ENCODE measurements at regions not wholly inside any gene's neighbourhood (a gene's known extent, or its start where the extent isn't known, plus 50 kb on each side); places are given as distances from the start of the nearest gene placed in this dataset.

DNA sequence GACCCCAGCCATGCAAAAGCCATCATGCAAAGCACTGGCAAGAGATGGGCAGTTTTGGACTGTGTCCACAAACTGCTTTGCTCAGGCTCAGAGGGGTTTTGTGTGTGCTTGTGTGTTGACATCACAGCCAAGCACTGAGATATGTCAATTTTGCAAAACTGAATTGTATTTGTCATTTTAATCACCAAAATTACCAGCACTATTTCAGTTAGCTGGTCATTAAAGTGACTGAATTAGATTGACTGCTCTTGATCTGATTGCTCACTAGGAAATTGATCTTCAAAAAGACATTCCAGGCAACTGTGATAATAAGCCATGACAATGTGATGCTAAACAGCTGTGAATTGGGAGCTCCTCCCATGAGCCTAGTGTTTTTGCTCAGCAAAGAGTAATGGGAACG lies 337.3 kb upstream of the GNPDA2 start:
- Histone ChIP-seq H3K9me3 (peaks cover 0 to 3% of the 10 kb centered on the region in 2 donors), H3K36me3 (no peaks in the 10 kb centered on the region), H3K27me3 (no peaks in the 10 kb centered on the region), H3K4me3 (no peak overlapping the region), H3K4me1 (no peaks in the 10 kb centered on the region), H3K27ac (no peak overlapping the region)
- in situ Hi-C loops (cut with MboI; ENCODE audit: low pct_ligation_motif_present in 1 of 4, low pct_unique_long_range_greater_than_20kb in 1 of 4, low sequenced_read_pairs in 3 of 4): no loop called here
- intact Hi-C loops (cut with DNase I; ENCODE audit: low total_unique reads): no loop called here
- WGBS, 2 donors (ENCODE audit: low coverage in 1 of 2): 20 to 33% methylated on average over 1 of the region's 1 CpG
- no peak for TF ChIP-seq POLR2AphosphoS5 (IDR thresholded peaks at IDR 0.05)
- TF ChIP-seq, protein P1, sequence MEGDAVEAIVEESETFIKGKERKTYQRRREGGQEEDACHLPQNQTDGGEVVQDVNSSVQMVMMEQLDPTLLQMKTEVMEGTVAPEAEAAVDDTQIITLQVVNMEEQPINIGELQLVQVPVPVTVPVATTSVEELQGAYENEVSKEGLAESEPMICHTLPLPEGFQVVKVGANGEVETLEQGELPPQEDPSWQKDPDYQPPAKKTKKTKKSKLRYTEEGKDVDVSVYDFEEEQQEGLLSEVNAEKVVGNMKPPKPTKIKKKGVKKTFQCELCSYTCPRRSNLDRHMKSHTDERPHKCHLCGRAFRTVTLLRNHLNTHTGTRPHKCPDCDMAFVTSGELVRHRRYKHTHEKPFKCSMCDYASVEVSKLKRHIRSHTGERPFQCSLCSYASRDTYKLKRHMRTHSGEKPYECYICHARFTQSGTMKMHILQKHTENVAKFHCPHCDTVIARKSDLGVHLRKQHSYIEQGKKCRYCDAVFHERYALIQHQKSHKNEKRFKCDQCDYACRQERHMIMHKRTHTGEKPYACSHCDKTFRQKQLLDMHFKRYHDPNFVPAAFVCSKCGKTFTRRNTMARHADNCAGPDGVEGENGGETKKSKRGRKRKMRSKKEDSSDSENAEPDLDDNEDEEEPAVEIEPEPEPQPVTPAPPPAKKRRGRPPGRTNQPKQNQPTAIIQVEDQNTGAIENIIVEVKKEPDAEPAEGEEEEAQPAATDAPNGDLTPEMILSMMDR (IDR thresholded peaks at IDR 0.05): no peak
- TF ChIP-seq POLR2A (IDR thresholded peaks at IDR 0.05): no peak
- TF ChIP-seq EP300 (IDR thresholded peaks at IDR 0.05; ENCODE audit: low read depth): no peak
- DNase-seq: no peak

DNA sequence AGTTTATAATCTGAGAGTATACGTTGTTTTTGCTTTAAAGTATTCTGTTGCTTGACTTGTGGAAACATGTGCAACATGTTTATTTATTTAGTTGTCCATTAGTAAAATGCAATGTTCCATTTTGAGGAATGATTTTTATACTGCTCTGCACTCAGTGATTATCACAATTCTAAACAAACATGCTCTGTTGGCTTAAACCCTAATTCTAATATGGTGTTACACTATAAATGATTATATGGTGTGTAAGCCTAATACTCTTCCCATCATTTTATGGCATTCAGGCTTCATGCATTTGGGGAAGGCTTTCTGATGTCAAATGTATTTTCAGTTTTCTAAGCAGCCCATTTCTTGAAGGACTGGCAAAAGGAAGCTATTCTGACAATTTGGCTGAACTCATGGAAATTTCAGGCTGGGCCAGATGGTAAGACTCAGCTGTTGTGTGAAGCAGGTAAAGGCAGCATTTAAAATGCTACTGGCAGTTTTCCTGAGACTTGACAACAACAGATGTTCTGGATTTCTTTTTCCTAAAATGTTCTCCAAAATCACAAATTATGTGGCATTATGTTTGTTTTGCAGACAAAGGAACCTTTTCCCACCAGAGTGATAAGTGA lies 336.7 kb upstream of the GNPDA2 start:
- intact Hi-C loops (cut with DNase I; ENCODE audit: low total_unique reads): no loop called here
- no peak overlapping the region for H3K4me3 ChIP-seq
- no peaks in the 10 kb centered on the region for H3K36me3 ChIP-seq
- no peaks in the 10 kb centered on the region for H3K4me1 ChIP-seq
- no peak for DNase-seq
- in situ Hi-C loops (cut with MboI; ENCODE audit: low pct_ligation_motif_present in 1 of 4, low pct_unique_long_range_greater_than_20kb in 1 of 4, low sequenced_read_pairs in 3 of 4): no loop called here
- H3K9me3 ChIP-seq: no peaks in the 10 kb centered on the region
- TF ChIP-seq, protein P1 (IDR thresholded peaks at IDR 0.05): no peak
- TF ChIP-seq POLR2AphosphoS5 (IDR thresholded peaks at IDR 0.05): no peak
- TF ChIP-seq POLR2A (IDR thresholded peaks at IDR 0.05): no peak
- TF ChIP-seq EP300 (IDR thresholded peaks at IDR 0.05; ENCODE audit: low read depth): no peak
- WGBS, 2 donors (ENCODE audit: low coverage in 1 of 2): 41 to 60% methylated on average over 1 of the region's 1 CpG
- no peak overlapping the region for H3K27ac ChIP-seq
- H3K27me3 ChIP-seq: no peaks in the 10 kb centered on the region

DNA sequence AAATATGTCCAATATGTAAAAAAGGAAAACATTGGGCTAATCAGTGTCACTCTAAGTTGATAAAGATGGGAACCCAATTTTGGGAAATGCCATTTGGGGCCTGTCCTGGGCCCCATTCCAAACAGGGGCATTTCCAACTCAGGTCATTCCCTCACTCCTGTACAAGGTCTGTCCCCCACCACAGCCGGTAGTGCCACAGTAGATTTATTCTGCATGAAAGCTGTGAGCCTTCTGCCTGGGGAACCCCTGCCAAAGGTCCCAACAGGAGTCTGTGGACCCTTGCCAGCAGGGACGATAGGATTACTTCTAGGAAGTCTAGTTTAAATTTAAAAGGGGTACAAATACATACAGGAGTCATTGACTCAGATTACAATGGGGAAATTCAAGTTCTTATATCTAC lies 317.6 kb upstream of the GNPDA2 start:
- H3K27ac ChIP-seq: no peak overlapping the region
- no peak for TF ChIP-seq POLR2A (IDR thresholded peaks at IDR 0.05)
- TF ChIP-seq EP300 (IDR thresholded peaks at IDR 0.05; ENCODE audit: low read depth): no peak
- TF ChIP-seq POLR2AphosphoS5 (IDR thresholded peaks at IDR 0.05): no peak
- TF ChIP-seq, protein P1 (IDR thresholded peaks at IDR 0.05): no peak
- intact Hi-C loops (cut with DNase I; ENCODE audit: low total_unique reads) (no loop called here), in situ Hi-C loops (cut with MboI; ENCODE audit: low pct_ligation_motif_present in 1 of 4, low pct_unique_long_range_greater_than_20kb in 1 of 4, low sequenced_read_pairs in 3 of 4) (no loop called here)
- H3K4me3 ChIP-seq: no peak overlapping the region
- DNase-seq: no peak
- H3K9me3 ChIP-seq: peaks cover 0 to 5% of the 10 kb centered on the region in 2 donors
- no peaks in the 10 kb centered on the region for H3K4me1 ChIP-seq
- no peaks in the 10 kb centered on the region for H3K36me3 ChIP-seq
- no peaks in the 10 kb centered on the region for H3K27me3 ChIP-seq
- WGBS, 2 donors (ENCODE audit: low coverage in 1 of 2): 67 to 92% methylated on average over 2 of the region's 2 CpGs

DNA sequence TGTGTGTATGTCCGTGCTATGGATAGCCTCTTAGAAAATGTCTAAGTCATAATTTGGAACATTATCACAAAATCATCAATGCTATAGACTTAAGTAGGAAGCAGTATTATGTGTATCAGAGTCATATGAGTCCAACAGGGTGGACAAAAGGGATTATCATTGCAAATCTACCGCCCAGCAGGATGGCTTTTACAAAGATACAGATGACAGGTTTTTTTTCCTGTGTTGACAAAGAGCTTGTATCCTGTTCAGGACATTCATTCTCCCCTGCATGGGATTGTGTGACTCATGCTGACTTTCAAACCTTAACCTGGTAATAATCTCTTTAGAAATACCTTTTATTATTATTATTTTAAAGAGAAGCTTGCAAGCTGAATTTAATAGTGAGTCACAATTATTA lies 310.3 kb upstream of the GNPDA2 start:
- no peaks in the 10 kb centered on the region for H3K36me3 ChIP-seq
- H3K4me1 ChIP-seq: no peaks in the 10 kb centered on the region
- H3K27me3 ChIP-seq: no peaks in the 10 kb centered on the region
- H3K4me3 ChIP-seq: no peak overlapping the region
- in situ Hi-C loops (cut with MboI; ENCODE audit: low pct_ligation_motif_present in 1 of 4, low pct_unique_long_range_greater_than_20kb in 1 of 4, low sequenced_read_pairs in 3 of 4) (no loop called here), intact Hi-C loops (cut with DNase I; ENCODE audit: low total_unique reads) (no loop called here)
- H3K27ac ChIP-seq: no peak overlapping the region
- no peak for DNase-seq
- 67 to 89% methylated on average over 2 of the region's 2 CpGs for WGBS, 2 donors (ENCODE audit: low coverage in 1 of 2)
- TF ChIP-seq POLR2A (IDR thresholded peaks at IDR 0.05) (no peak), POLR2AphosphoS5 (IDR thresholded peaks at IDR 0.05) (no peak), EP300 (IDR thresholded peaks at IDR 0.05; ENCODE audit: low read depth) (no peak)
- TF ChIP-seq, protein P1 (IDR thresholded peaks at IDR 0.05): no peak
- no peaks in the 10 kb centered on the region for H3K9me3 ChIP-seq
